Spleen (tissue), 11 donors: ENCODE measurements at regions not wholly inside any gene's neighbourhood (a gene's known extent, or its start where the extent isn't known, plus 50 kb on each side); places are given as distances from the start of the nearest gene placed in this dataset.

Source experiments
- DNase-seq: peaks from one replicate; pipeline ENCODE4 v3.0.0-alpha.2; 2020
- H3K27ac ChIP-seq, 8 donors: fragments of 200-600 bp; sonication (generic) in 7 of 8; 1 replicate in 4 of 8; 2 replicates in 4 of 8; pipeline versions ENCODE4 v1.5.0 to v1.8.0; 2016 to 2021; ENCODE audit warnings: inconsistent platforms in 4 of 8, mild to moderate bottlenecking in 4 of 8, moderate library complexity in 1 of 8
- H3K27me3 ChIP-seq, 7 donors: fragments of 200-600 bp; sonication (generic) in 6 of 7; replicated peaks in 1 of 7; 1 replicate in 4 of 7; 2 replicates in 3 of 7; pipeline versions ENCODE4 v1.5.0 to v1.8.0; 2016 to 2021; ENCODE audit warnings: inconsistent platforms in 3 of 7, mild to moderate bottlenecking in 1 of 7
- H3K36me3 ChIP-seq, 6 donors: fragments of 200-600 bp; sonication (generic) in 5 of 6; 1 replicate in 4 of 6; 2 replicates in 2 of 6; pipeline versions ENCODE4 v1.5.0 to v1.8.0; 2016 to 2021; ENCODE audit warnings: inconsistent platforms in 2 of 6
- H3K4me1 ChIP-seq, 6 donors: fragments of 200-600 bp; sonication (generic) in 5 of 6; 1 replicate in 3 of 6; 2 replicates in 3 of 6; pipeline versions ENCODE4 v1.5.0 to v1.8.0; 2016 to 2021; ENCODE audit warnings: inconsistent platforms in 3 of 6
- H3K4me3 ChIP-seq, 8 donors: fragments of 200-600 bp; sonication (generic) in 7 of 8; 1 replicate in 4 of 8; 2 replicates in 4 of 8; pipeline versions ENCODE4 v1.5.0 to v1.8.0; 2016 to 2021; ENCODE audit warnings: inconsistent platforms in 4 of 8, mild to moderate bottlenecking in 4 of 8, moderate library complexity in 2 of 8
- H3K9me3 ChIP-seq, 8 donors: fragments of 200-600 bp; sonication (generic) in 7 of 8; 1 replicate in 4 of 8; 2 replicates in 4 of 8; pipeline versions ENCODE4 v1.5.0 to v1.8.0; 2016 to 2021; ENCODE audit warnings: inconsistent platforms in 4 of 8
- POLR2A ChIP-seq, 3 donors: fragments of 450-650 bp; IDR thresholded peaks; one replicate each; pipeline ENCODE4 v1.5.1; 2017; ENCODE audit warnings: antibody characterized with exemption in 3 of 3, mild to moderate bottlenecking in 1 of 3
- POLR2AphosphoS5 ChIP-seq, 3 donors: sonication (generic); formaldehyde crosslinking; IDR thresholded peaks; one replicate each; pipeline ENCODE4 v1.5.1; 2017; ENCODE audit warnings: antibody characterized with exemption in 3 of 3
- WGBS, 5 donors: extraction: QIAGEN DNeasy Blood & Tissue Kit in 3 of 5; methylation state at CpG; one replicate each; pipeline versions ENCODE4 v1.1.5 to v1.1.7; 2013 to 2018; 5-methylcytosine and 5-hydroxymethylcytosine counted together
- intact Hi-C: fragments of 100-400 bp; cut with DNase I; formaldehyde crosslinking; loops from one replicate; pipeline ENCODE4 v1.15.0; 2023; ENCODE audit warnings: low total_unique reads
- TF ChIP-seq, protein P1 (sequence below), 11 experiments: fragments of 200-600 bp in 7 of 11; fragments of 450-650 bp in 4 of 11; sonication (generic) in 4 of 11; IDR thresholded peaks in 8 of 11; conservative IDR thresholded peaks in 3 of 11; 1 replicate in 7 of 11; 2 replicates in 4 of 11; pipeline versions ENCODE4 v1.4.0 to v1.8.0; 2016 to 2021; ENCODE audit warnings: antibody characterized with exemption in 11 of 11, inconsistent platforms in 4 of 11, mild to moderate bottlenecking in 1 of 11
- donor health status: healthy with polysubstance abuse.
- donor health status: DM: no; HTN: no; CAD: no; lungs with moderate emphysema.
- donor health status: DM: no; HTN: no; CAD: no.
- donor health status: Bipolar disorder and iron deficiency.
- donor health status: healthy.
- donor health status: DM: no; HTN: no; CAD: no.
- donor health status: DM: yes; HTN: yes; CAD: no.

GRCh38 chr6:8274226-8274625 is 161.1 kb downstream of the SLC35B3 start:
- no peak overlapping the region for H3K27ac ChIP-seq
- WGBS, 5 donors, result 67 to 76% (median 68%) methylated on average over 3 of the region's 3 CpGs
- peaks cover 0 to 2% (median 0%) of the 10 kb centered on the region in 6 donors for H3K4me1 ChIP-seq
- H3K4me3 ChIP-seq, result no peak overlapping the region
- peaks cover 0 to 4% (median 0%) of the 10 kb centered on the region in 8 donors for H3K9me3 ChIP-seq
- no peaks in the 10 kb centered on the region for H3K36me3 ChIP-seq
- intact Hi-C loops, result no loop called here
- DNase-seq, result no peak
- TF ChIP-seq POLR2A (IDR thresholded peaks at IDR 0.05), result no peak
- TF ChIP-seq POLR2AphosphoS5 (IDR thresholded peaks at IDR 0.05), result no peak
- TF ChIP-seq, protein P1, sequence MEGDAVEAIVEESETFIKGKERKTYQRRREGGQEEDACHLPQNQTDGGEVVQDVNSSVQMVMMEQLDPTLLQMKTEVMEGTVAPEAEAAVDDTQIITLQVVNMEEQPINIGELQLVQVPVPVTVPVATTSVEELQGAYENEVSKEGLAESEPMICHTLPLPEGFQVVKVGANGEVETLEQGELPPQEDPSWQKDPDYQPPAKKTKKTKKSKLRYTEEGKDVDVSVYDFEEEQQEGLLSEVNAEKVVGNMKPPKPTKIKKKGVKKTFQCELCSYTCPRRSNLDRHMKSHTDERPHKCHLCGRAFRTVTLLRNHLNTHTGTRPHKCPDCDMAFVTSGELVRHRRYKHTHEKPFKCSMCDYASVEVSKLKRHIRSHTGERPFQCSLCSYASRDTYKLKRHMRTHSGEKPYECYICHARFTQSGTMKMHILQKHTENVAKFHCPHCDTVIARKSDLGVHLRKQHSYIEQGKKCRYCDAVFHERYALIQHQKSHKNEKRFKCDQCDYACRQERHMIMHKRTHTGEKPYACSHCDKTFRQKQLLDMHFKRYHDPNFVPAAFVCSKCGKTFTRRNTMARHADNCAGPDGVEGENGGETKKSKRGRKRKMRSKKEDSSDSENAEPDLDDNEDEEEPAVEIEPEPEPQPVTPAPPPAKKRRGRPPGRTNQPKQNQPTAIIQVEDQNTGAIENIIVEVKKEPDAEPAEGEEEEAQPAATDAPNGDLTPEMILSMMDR (IDR thresholded peaks at IDR 0.05 in 8 of 11, conservative IDR thresholded peaks at IDR 0.05 in 3 of 11), result no peak
- H3K27me3 ChIP-seq, result peaks cover 0 to 7% (median 0%) of the 10 kb centered on the region in 7 donors

DNA sequence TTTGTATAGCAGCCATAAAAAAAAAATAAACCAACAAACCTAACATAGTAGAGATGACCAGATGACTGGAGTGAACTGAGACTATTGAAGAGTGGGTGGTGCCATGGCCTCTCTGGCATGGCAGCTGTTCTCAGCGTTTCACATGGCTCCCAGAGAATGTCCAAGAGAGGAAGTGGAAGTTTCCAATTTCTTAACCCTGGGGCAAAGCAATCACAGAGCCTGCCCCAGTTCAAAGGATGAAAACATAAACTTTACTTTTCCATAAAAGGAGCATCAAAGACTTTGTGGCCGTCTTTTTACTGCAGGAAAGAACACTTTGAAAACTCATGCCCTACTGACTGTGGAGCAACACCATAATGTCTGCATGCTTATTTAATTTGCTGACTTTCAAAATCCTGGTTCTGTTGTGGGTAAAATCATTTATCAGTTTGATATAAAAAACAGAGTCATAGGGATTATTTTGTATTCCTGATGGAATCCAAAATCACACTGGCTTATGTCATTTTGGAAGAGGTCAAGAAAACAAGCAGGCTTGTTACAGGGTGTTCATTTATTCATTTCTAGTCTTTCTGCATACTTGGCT is 165.4 kb downstream of the SLC35B3 start:
- H3K27ac ChIP-seq, result no peak overlapping the region
- TF ChIP-seq, protein P1 (IDR thresholded peaks at IDR 0.05 in 8 of 11, conservative IDR thresholded peaks at IDR 0.05 in 3 of 11), result no peak
- TF ChIP-seq POLR2AphosphoS5 (IDR thresholded peaks at IDR 0.05), result no peak
- TF ChIP-seq POLR2A (IDR thresholded peaks at IDR 0.05), result no peak
- H3K27me3 ChIP-seq, result no peaks in the 10 kb centered on the region
- no peak for DNase-seq
- no peaks in the 10 kb centered on the region for H3K4me1 ChIP-seq
- H3K9me3 ChIP-seq, result peaks cover 0 to 9% (median 0%) of the 10 kb centered on the region in 8 donors
- intact Hi-C loops, result no loop called here
- no peak overlapping the region for H3K4me3 ChIP-seq
- WGBS, 5 donors, result 24 to 38% (median 35%) methylated on average over 2 of the region's 2 CpGs
- no peaks in the 10 kb centered on the region for H3K36me3 ChIP-seq

GRCh38 chr6:8269094-8269493 is 166.3 kb downstream of the SLC35B3 start:
- Histone ChIP-seq H3K4me3 (no peak overlapping the region), H3K36me3 (no peaks in the 10 kb centered on the region), H3K27me3 (no peaks in the 10 kb centered on the region), H3K27ac (peak overlapping the region in 4 of 8 donors; percentile 4 to 39 (median 17)), H3K9me3 (peaks cover 0 to 9% (median 0%) of the 10 kb centered on the region in 8 donors), H3K4me1 (no peaks in the 10 kb centered on the region)
- WGBS, 5 donors, result 67 to 90% (median 75%) methylated on average over 2 of the region's 2 CpGs
- intact Hi-C loops, result no loop called here
- no peak for DNase-seq
- TF ChIP-seq POLR2AphosphoS5 (IDR thresholded peaks at IDR 0.05), result no peak
- TF ChIP-seq, protein P1 (IDR thresholded peaks at IDR 0.05 in 8 of 11, conservative IDR thresholded peaks at IDR 0.05 in 3 of 11), result no peak
- TF ChIP-seq POLR2A (IDR thresholded peaks at IDR 0.05), result no peak

DNA sequence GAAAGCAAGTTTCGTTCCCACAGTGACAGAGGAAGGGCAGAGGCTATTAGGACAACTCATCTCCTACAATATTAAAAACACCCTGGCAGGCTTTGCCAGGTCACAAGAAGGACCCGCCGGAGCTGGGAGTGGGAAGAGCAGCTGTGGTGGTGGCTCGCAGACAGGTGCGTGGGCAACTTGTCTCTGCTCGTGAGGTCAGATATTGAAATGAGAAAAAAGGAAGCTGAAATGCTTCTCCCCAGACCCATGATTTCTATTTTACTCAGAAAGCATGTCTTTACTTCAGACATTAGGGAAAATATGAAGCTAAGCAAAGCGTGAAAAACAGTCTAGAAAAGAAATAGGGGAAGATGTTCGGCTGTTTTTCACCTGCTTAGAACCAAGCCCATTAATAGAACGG is 166.3 kb upstream of the EEF1E1 start:
- Histone ChIP-seq H3K9me3 (peaks cover 0 to 12% (median 0%) of the 10 kb centered on the region in 8 donors), H3K27me3 (no peaks in the 10 kb centered on the region), H3K36me3 (no peaks in the 10 kb centered on the region), H3K4me1 (no peaks in the 10 kb centered on the region), H3K4me3 (no peak overlapping the region), H3K27ac (peak overlapping the region in 4 of 8 donors; percentile 4 to 39 (median 17))
- WGBS, 5 donors, result 72 to 82% (median 75%) methylated on average over 9 of the region's 9 CpGs
- no peak for DNase-seq
- TF ChIP-seq, protein P1 (IDR thresholded peaks at IDR 0.05 in 8 of 11, conservative IDR thresholded peaks at IDR 0.05 in 3 of 11), result no peak
- TF ChIP-seq POLR2AphosphoS5 (IDR thresholded peaks at IDR 0.05) (no peak), POLR2A (IDR thresholded peaks at IDR 0.05) (no peak)
- intact Hi-C loops, result no loop called here
